Spleen (tissue), 7 donors: ENCODE measurements at regions not wholly inside any gene's neighbourhood (a gene's known extent, or its start where the extent isn't known, plus 50 kb on each side); places are given as distances from the start of the nearest gene placed in this dataset.

Experiments used
- CTCF ChIP-seq, 11 experiments: fragments of 200-600 bp in 7 of 11; fragments of 450-650 bp in 4 of 11; sonication (generic) in 4 of 11; IDR thresholded peaks in 8 of 11; conservative IDR thresholded peaks in 3 of 11; 1 replicate in 7 of 11; 2 replicates in 4 of 11; pipeline versions ENCODE4 v1.4.0 to v1.8.0; 2016 to 2021; ENCODE audit warnings: antibody characterized with exemption in 11 of 11, inconsistent platforms in 4 of 11, mild to moderate bottlenecking in 1 of 11
- POLR2A ChIP-seq, 3 donors: fragments of 450-650 bp; IDR thresholded peaks; one replicate each; pipeline ENCODE4 v1.5.1; 2017; ENCODE audit warnings: antibody characterized with exemption in 3 of 3, mild to moderate bottlenecking in 1 of 3
- POLR2AphosphoS5 ChIP-seq, 3 donors: sonication (generic); formaldehyde crosslinking; IDR thresholded peaks; one replicate each; pipeline ENCODE4 v1.5.1; 2017; ENCODE audit warnings: antibody characterized with exemption in 3 of 3
- donor health status: DM: no; HTN: no; CAD: no; lungs with moderate emphysema.
- donor health status: DM: no; HTN: no; CAD: no.
- donor health status: DM: no; HTN: no; CAD: no.

- TF ChIP-seq CTCF (IDR thresholded peaks at IDR 0.05 in 8 of 11, conservative IDR thresholded peaks at IDR 0.05 in 3 of 11) (no peak), POLR2AphosphoS5 (IDR thresholded peaks at IDR 0.05) (no peak), POLR2A (IDR thresholded peaks at IDR 0.05) (no peak)
Measured at GRCh38 chr2:146697307-146697706, 1147.5 kb upstream of the ACVR2A start.
